GM19455 (cell line): ENCODE measurements at regions not wholly inside any gene's neighbourhood (a gene's known extent, or its start where the extent isn't known, plus 50 kb on each side); places are given as distances from the start of the nearest gene placed in this dataset.

Experiments used
- ATAC-seq: cut with Tn5 transposase; IDR thresholded peaks from one replicate; pipeline ENCODE4 v1.9.1; 2021; ENCODE audit not compliant: unreplicated experiment

- no peak for ATAC-seq
Measured at GRCh38 chr11:109553284-109553683, 131.3 kb downstream of the C11orf87 start.

- no peak for ATAC-seq
Measured at GRCh38 chr11:109554951-109555350, 133.0 kb downstream of the C11orf87 start.

GRCh38 chr11:109564241-109564640 lies 142.3 kb downstream of the C11orf87 start:
- ATAC-seq = no peak

- no peak for ATAC-seq
Measured at GRCh38 chr11:109582470-109582869, 160.5 kb downstream of the C11orf87 start.

GRCh38 chr11:109584001-109584972 lies 162.3 kb downstream of the C11orf87 start:
- ATAC-seq = no peak

GRCh38 chr11:109586789-109587188 lies 164.8 kb downstream of the C11orf87 start:
- ATAC-seq = no peak

- no peak for ATAC-seq
Measured at GRCh38 chr11:109590782-109591181, 168.8 kb downstream of the C11orf87 start.

GRCh38 chr11:109597336-109597735 lies 175.3 kb downstream of the C11orf87 start:
- ATAC-seq = no peak

- no peak for ATAC-seq
Measured at GRCh38 chr11:109604481-109605400, 182.8 kb downstream of the C11orf87 start.

- no peak for ATAC-seq
Measured at GRCh38 chr11:109606256-109606655, 184.3 kb downstream of the C11orf87 start.

GRCh38 chr11:109609454-109610185 lies 187.6 kb downstream of the C11orf87 start:
- no peak for ATAC-seq

GRCh38 chr11:109612496-109612895 lies 190.5 kb downstream of the C11orf87 start:
- ATAC-seq = no peak

GRCh38 chr11:109619498-109619897 lies 197.5 kb downstream of the C11orf87 start:
- ATAC-seq = no peak

- no peak for ATAC-seq
Measured at GRCh38 chr11:109629734-109630133, 207.7 kb downstream of the C11orf87 start.

GRCh38 chr11:109641549-109641948 lies 219.6 kb downstream of the C11orf87 start:
- no peak for ATAC-seq

- no peak for ATAC-seq
Measured at GRCh38 chr11:109644152-109644551, 222.2 kb downstream of the C11orf87 start.

- no peak for ATAC-seq
Measured at GRCh38 chr11:109648804-109649203, 226.8 kb downstream of the C11orf87 start.

- ATAC-seq = no peak
Measured at GRCh38 chr11:109654091-109654490, 232.1 kb downstream of the C11orf87 start.

- no peak for ATAC-seq
Measured at GRCh38 chr11:109658190-109658589, 236.2 kb downstream of the C11orf87 start.

GRCh38 chr11:109667719-109668118 lies 245.7 kb downstream of the C11orf87 start:
- no peak for ATAC-seq
